Activated CD4-positive, alpha-beta memory T cell treated with anti-CD3 and anti-CD28 coated beads for 36 hours (primary cell): ENCODE measurements at regions not wholly inside any gene's neighbourhood (a gene's known extent, or its start where the extent isn't known, plus 50 kb on each side); places are given as distances from the start of the nearest gene placed in this dataset.
"Not testable (repeated sequence)": the region's sequence is repeated elsewhere in the genome, so short reads cannot be mapped to it uniquely, and the experiment has no call there.

Experiments
- CTCF ChIA-PET: fragments of 350-600 bp; sonication (Branson Sonifier 250); formaldehyde crosslinking; loops from one replicate; lab custom pipeline; 2021; ENCODE audit warnings: antibody characterized with exemption, inconsistent platforms; lab: Charles Lee
- POLR2A ChIA-PET: fragments of 350-600 bp; sonication (Branson Sonifier 250); formaldehyde crosslinking; loops from one replicate; lab custom pipeline; 2021; ENCODE audit warnings: antibody characterized with exemption; lab: Charles Lee
- DNase-seq: peaks from one replicate; pipeline ENCODE4 v3.0.0-alpha.2; 2020
- H3K27ac Mint-ChIP-seq: one replicate; pipeline ENCODE4 v1.8.0; 2021; ENCODE audit warnings: mixed read lengths
- H3K27me3 Mint-ChIP-seq: one replicate; pipeline ENCODE4 v1.8.0; 2021; ENCODE audit warnings: mixed read lengths
- H3K36me3 Mint-ChIP-seq: one replicate; pipeline ENCODE4 v1.8.0; 2021; ENCODE audit warnings: mixed read lengths
- H3K4me1 Mint-ChIP-seq: one replicate; pipeline ENCODE4 v1.8.0; 2021; ENCODE audit warnings: low read depth, mixed read lengths
- H3K4me3 Mint-ChIP-seq: one replicate; pipeline ENCODE4 v1.8.0; 2021; ENCODE audit warnings: mild to moderate bottlenecking, mixed read lengths
- H3K9me3 Mint-ChIP-seq: one replicate; pipeline ENCODE4 v1.8.0; 2021; ENCODE audit warnings: mixed read lengths
- intact Hi-C: fragments of 100-400 bp; cut with micrococcal nuclease; formaldehyde crosslinking; loops from one replicate; pipeline ENCODE4 v1.15.1; 2023

GRCh38 chr6:90896075-90896547 is 309.2 kb upstream of the MAP3K7 start:
- no peak overlapping the region for H3K27ac Mint-ChIP-seq
- H3K36me3 Mint-ChIP-seq: no peaks in the 10 kb centered on the region
- CTCF ChIA-PET: no interaction called here
- intact Hi-C loops: no loop called here
- POLR2A ChIA-PET: no interaction called here
- H3K4me1 Mint-ChIP-seq: no peaks in the 10 kb centered on the region
- H3K9me3 Mint-ChIP-seq: no peaks in the 10 kb centered on the region
- H3K4me3 Mint-ChIP-seq: no peak overlapping the region
- H3K27me3 Mint-ChIP-seq: peaks cover 2% of the 10 kb centered on the region
- no peak for DNase-seq

- Mint-ChIP-seq H3K9me3 (no peaks in the 10 kb centered on the region), H3K4me1 (no peaks in the 10 kb centered on the region), H3K36me3 (no peaks in the 10 kb centered on the region), H3K4me3 (no peak overlapping the region), H3K27me3 (peaks cover 2% of the 10 kb centered on the region), H3K27ac (no peak overlapping the region)
- intact Hi-C loops: no loop called here
- CTCF ChIA-PET: no interaction called here
- POLR2A ChIA-PET: no interaction called here
- no peak for DNase-seq
Observed at GRCh38 chr6:90895299-90896074, 308.6 kb upstream of the MAP3K7 start.

- no peak for DNase-seq
- intact Hi-C loops: no loop called here
- ChIA-PET CTCF (no interaction called here), POLR2A (no interaction called here)
- no peak overlapping the region for H3K27ac Mint-ChIP-seq
- no peaks in the 10 kb centered on the region for H3K4me1 Mint-ChIP-seq
- H3K4me3 Mint-ChIP-seq: no peak overlapping the region
- H3K27me3 Mint-ChIP-seq: peaks cover 2% of the 10 kb centered on the region
- no peaks in the 10 kb centered on the region for H3K9me3 Mint-ChIP-seq
- H3K36me3 Mint-ChIP-seq: no peaks in the 10 kb centered on the region
Observed at GRCh38 chr6:90894285-90895130, 307.6 kb upstream of the MAP3K7 start.

GRCh38 chr6:90893400-90893799 is 306.5 kb upstream of the MAP3K7 start:
- Mint-ChIP-seq H3K27me3 (peaks cover 2% of the 10 kb centered on the region), H3K36me3 (no peaks in the 10 kb centered on the region), H3K9me3 (no peaks in the 10 kb centered on the region), H3K4me3 (no peak overlapping the region), H3K27ac (no peak overlapping the region), H3K4me1 (no peaks in the 10 kb centered on the region)
- ChIA-PET POLR2A (no interaction called here), CTCF (no interaction called here)
- intact Hi-C loops: no loop called here
- no peak for DNase-seq

- ChIA-PET POLR2A (no interaction called here), CTCF (interaction anchor here (0.5 kb wide), 1 partner anchor 1182 kb away, joined by 3 read pairs; no protein-coding TSS in a partner anchor)
- intact Hi-C loops: no loop called here
- Mint-ChIP-seq H3K9me3 (no peaks in the 10 kb centered on the region), H3K4me1 (no peaks in the 10 kb centered on the region), H3K27ac (no peak overlapping the region), H3K4me3 (no peak overlapping the region), H3K36me3 (no peaks in the 10 kb centered on the region), H3K27me3 (peaks cover 2% of the 10 kb centered on the region)
- DNase-seq: no peak
Observed at GRCh38 chr6:90892271-90892670, 305.4 kb upstream of the MAP3K7 start.

GRCh38 chr6:90891355-90891754 is 304.5 kb upstream of the MAP3K7 start:
- H3K4me1 Mint-ChIP-seq: no peaks in the 10 kb centered on the region
- intact Hi-C loops: no loop called here
- no peaks in the 10 kb centered on the region for H3K9me3 Mint-ChIP-seq
- POLR2A ChIA-PET: no interaction called here
- DNase-seq: no peak
- no peak overlapping the region for H3K4me3 Mint-ChIP-seq
- H3K27me3 Mint-ChIP-seq: peaks cover 2% of the 10 kb centered on the region
- no peak overlapping the region for H3K27ac Mint-ChIP-seq
- no peaks in the 10 kb centered on the region for H3K36me3 Mint-ChIP-seq
- CTCF ChIA-PET: no interaction called here

GRCh38 chr6:90890683-90891330 is 303.9 kb upstream of the MAP3K7 start:
- no peaks in the 10 kb centered on the region for H3K36me3 Mint-ChIP-seq
- no peaks in the 10 kb centered on the region for H3K9me3 Mint-ChIP-seq
- POLR2A ChIA-PET: no interaction called here
- no peak overlapping the region for H3K4me3 Mint-ChIP-seq
- peaks cover 2% of the 10 kb centered on the region for H3K27me3 Mint-ChIP-seq
- intact Hi-C loops: no loop called here
- no peaks in the 10 kb centered on the region for H3K4me1 Mint-ChIP-seq
- CTCF ChIA-PET: no interaction called here
- no peak overlapping the region for H3K27ac Mint-ChIP-seq
- no peak for DNase-seq

- POLR2A ChIA-PET: no interaction called here
- DNase-seq: no peak
Observed at GRCh38 chr6:90887764-90888163, 300.9 kb upstream of the MAP3K7 start.

GRCh38 chr6:90885611-90886056 is 298.8 kb upstream of the MAP3K7 start:
- ChIA-PET CTCF (no interaction called here), POLR2A (no interaction called here)
- Mint-ChIP-seq H3K27me3 (no peaks in the 10 kb centered on the region), H3K4me1 (no peaks in the 10 kb centered on the region), H3K4me3 (no peak overlapping the region), H3K9me3 (peaks cover 10% of the 10 kb centered on the region), H3K36me3 (no peaks in the 10 kb centered on the region), H3K27ac (no peak overlapping the region)
- intact Hi-C loops: no loop called here
- no peak for DNase-seq

More at GRCh38 chr6:90887764-90888163, 300.9 kb upstream of the MAP3K7 start:
- peaks cover 5% of the 10 kb centered on the region for H3K9me3 Mint-ChIP-seq
- no peak overlapping the region for H3K27ac Mint-ChIP-seq
- intact Hi-C loops: no loop called here
- CTCF ChIA-PET: no interaction called here
- no peaks in the 10 kb centered on the region for H3K27me3 Mint-ChIP-seq
- H3K4me1 Mint-ChIP-seq: no peaks in the 10 kb centered on the region
- no peaks in the 10 kb centered on the region for H3K36me3 Mint-ChIP-seq
- H3K4me3 Mint-ChIP-seq: no peak overlapping the region

GRCh38 chr6:90885137-90885536 is 298.3 kb upstream of the MAP3K7 start:
- CTCF ChIA-PET: not testable (repeated sequence)

GRCh38 chr6:90877616-90878015 is 290.7 kb upstream of the MAP3K7 start:
- no peaks in the 10 kb centered on the region for H3K36me3 Mint-ChIP-seq
- POLR2A ChIA-PET: no interaction called here
- no peak for DNase-seq
- H3K9me3 Mint-ChIP-seq: peaks cover 3% of the 10 kb centered on the region
- CTCF ChIA-PET: no interaction called here
- H3K4me1 Mint-ChIP-seq: no peaks in the 10 kb centered on the region
- intact Hi-C loops: no loop called here
- H3K4me3 Mint-ChIP-seq: no peak overlapping the region
- H3K27me3 Mint-ChIP-seq: peaks cover 8% of the 10 kb centered on the region
- no peak overlapping the region for H3K27ac Mint-ChIP-seq

More at GRCh38 chr6:90885137-90885536, 298.3 kb upstream of the MAP3K7 start:
- POLR2A ChIA-PET, H3K9me3 Mint-ChIP-seq, intact Hi-C loops, H3K27ac Mint-ChIP-seq, H3K4me1 Mint-ChIP-seq, H3K36me3 Mint-ChIP-seq, H3K4me3 Mint-ChIP-seq, DNase-seq, H3K27me3 Mint-ChIP-seq: not testable (repeated sequence)

GRCh38 chr6:90874931-90875330 is 288.1 kb upstream of the MAP3K7 start:
- no peaks in the 10 kb centered on the region for H3K4me1 Mint-ChIP-seq
- intact Hi-C loops: no loop called here
- no peaks in the 10 kb centered on the region for H3K36me3 Mint-ChIP-seq
- peaks cover 8% of the 10 kb centered on the region for H3K27me3 Mint-ChIP-seq
- no peaks in the 10 kb centered on the region for H3K9me3 Mint-ChIP-seq
- no peak overlapping the region for H3K27ac Mint-ChIP-seq
- no peak overlapping the region for H3K4me3 Mint-ChIP-seq
- POLR2A ChIA-PET: no interaction called here
- CTCF ChIA-PET: no interaction called here
- DNase-seq: no peak
